HCT116 (cell line): ENCODE measurements at regions not wholly inside any gene's neighbourhood (a gene's known extent, or its start where the extent isn't known, plus 50 kb on each side); places are given as distances from the start of the nearest gene placed in this dataset.

ENCODE experiments used
- CTCF ChIP-seq, 3 experiments: fragments of 200-600 bp in 1 of 3; sonication (generic) in 1 of 3; IDR thresholded peaks in 2 of 3; conservative IDR thresholded peaks in 1 of 3; 2 replicates each; pipeline ENCODE4 v1.5.1; 2012 to 2017; ENCODE audit warnings: low read depth in 2 of 3, low read length in 2 of 3, antibody characterized with exemption in 1 of 3, borderline replicate concordance in 1 of 3, control low read depth in 1 of 3, mild to moderate bottlenecking in 1 of 3, mixed read lengths in 1 of 3, mixed run types in 1 of 3, moderate library complexity in 1 of 3; ENCODE audit not compliant: insufficient read depth in 1 of 3
- ELF1 ChIP-seq: IDR thresholded peaks from 2 replicates; pipeline ENCODE4 v1.6.1; 2012; ENCODE audit warnings: low read depth, borderline replicate concordance
- EZH2 ChIP-seq: fragments of 200-600 bp; sonication (generic); IDR thresholded peaks from 2 replicates; pipeline ENCODE4 v1.6.1; 2017; ENCODE audit warnings: antibody characterized with exemption, mixed run types
- EZH2phosphoT487 ChIP-seq: fragments of 200-600 bp; IDR thresholded peaks from 2 replicates; pipeline ENCODE4 v1.6.1; 2018; ENCODE audit warnings: antibody characterized with exemption, borderline replicate concordance
- JUND ChIP-seq: IDR thresholded peaks from 2 replicates; pipeline ENCODE4 v1.6.1; 2012
- POLR2A ChIP-seq: IDR thresholded peaks from 2 replicates; pipeline ENCODE4 v1.7.0; 2011; ENCODE audit warnings: borderline replicate concordance; ENCODE audit not compliant: insufficient read depth, insufficient read length; ENCODE audit errors: extremely low read depth
- POLR2AphosphoS5 ChIP-seq: IDR thresholded peaks from 2 replicates; pipeline ENCODE4 v1.6.1; 2011; ENCODE audit warnings: mild to moderate bottlenecking, low read depth, low read length, moderate library complexity
- RAD21 ChIP-seq: IDR thresholded peaks from 2 replicates; pipeline ENCODE4 v1.6.1; 2012; ENCODE audit warnings: low read depth, mild to moderate bottlenecking
- SIN3A ChIP-seq: IDR thresholded peaks from 2 replicates; pipeline ENCODE4 v1.6.1; 2012; ENCODE audit warnings: low read depth
- ZNF274 ChIP-seq: fragments of 200-500 bp; sonication (Bioruptor generic); IDR thresholded peaks from 2 replicates; pipeline ENCODE4 v1.6.1; 2014; ENCODE audit warnings: mild to moderate bottlenecking, low read depth, low read length, inconsistent platforms
- TF ChIP-seq, protein P1 (sequence below): IDR thresholded peaks from 2 replicates; pipeline ENCODE4 v1.6.1; 2012

DNA sequence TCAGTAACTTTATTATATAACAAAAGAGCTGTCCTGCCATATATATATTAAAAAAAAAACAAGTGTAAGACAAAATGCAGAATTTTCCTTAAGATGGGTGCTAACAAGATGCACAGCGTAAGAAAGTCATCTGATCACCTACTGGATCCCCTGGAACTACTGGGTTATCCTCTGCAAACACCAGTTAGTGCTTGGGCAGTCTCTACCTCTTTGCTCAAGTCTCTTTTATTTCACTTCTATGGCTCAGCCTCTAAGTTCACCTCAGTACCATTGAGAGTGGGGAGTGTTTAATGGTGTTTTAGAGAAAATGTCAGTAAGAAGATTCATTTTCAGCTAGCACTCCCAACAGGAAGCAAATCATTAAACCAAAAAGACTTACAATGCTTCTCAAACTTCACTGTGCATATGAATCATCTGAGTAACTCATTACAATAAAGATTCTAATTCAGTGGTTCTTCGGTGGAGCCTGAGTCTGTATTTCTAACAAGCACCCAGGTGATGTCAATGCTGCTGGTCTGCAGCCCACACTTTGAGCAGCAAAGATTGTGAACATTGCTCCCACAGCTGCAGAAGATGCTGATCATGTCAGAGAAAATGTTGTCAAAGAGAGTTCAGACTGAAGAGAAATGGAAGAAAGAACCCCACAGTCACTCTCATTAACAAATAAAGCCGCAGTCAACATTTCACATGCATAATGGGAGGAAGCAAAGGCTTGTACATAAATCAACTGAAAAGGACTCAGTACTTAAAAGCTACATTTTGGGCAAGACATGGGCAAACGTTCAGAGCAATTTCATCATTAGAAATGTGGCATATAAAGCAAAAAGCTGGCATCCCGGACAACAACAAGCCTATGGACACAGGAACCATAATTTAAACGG, 227.1 kb upstream of the ATP11B start:
- TF ChIP-seq CTCF (IDR thresholded peaks at IDR 0.05 in 2 of 3, conservative IDR thresholded peaks at IDR 0.05 in 1 of 3; ENCODE audit: borderline replicate concordance in 1 of 3, insufficient read depth in 1 of 3, low read depth in 2 of 3, low read length in 2 of 3), result no peak
- TF ChIP-seq ZNF274, result no peak
- TF ChIP-seq EZH2phosphoT487, result no peak
- TF ChIP-seq, protein P1, sequence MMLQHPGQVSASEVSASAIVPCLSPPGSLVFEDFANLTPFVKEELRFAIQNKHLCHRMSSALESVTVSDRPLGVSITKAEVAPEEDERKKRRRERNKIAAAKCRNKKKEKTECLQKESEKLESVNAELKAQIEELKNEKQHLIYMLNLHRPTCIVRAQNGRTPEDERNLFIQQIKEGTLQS, result no peak
- TF ChIP-seq POLR2AphosphoS5, result no peak
- TF ChIP-seq RAD21, result no peak
- TF ChIP-seq JUND, result no peak
- no peak for TF ChIP-seq POLR2A
- TF ChIP-seq EZH2, result no peak
- TF ChIP-seq ELF1, result no peak
- TF ChIP-seq SIN3A, result no peak
